Activated CD8-positive, alpha-beta memory T cell treated with anti-CD3 and anti-CD28 coated beads for 24 hours (primary cell): ENCODE measurements at regions not wholly inside any gene's neighbourhood (a gene's known extent, or its start where the extent isn't known, plus 50 kb on each side); places are given as distances from the start of the nearest gene placed in this dataset.
"Not testable (repeated sequence)": the region's sequence is repeated elsewhere in the genome, so short reads cannot be mapped to it uniquely, and the experiment has no call there.

Source experiments
- DNase-seq: peaks from one replicate; pipeline ENCODE4 v3.0.0-alpha.2; 2020

- no peak for DNase-seq
These were observed 148.0 kb upstream of the SLC6A11 start for GRCh38 chr3:10667901-10668476.

- DNase-seq, result no peak
These were observed 146.5 kb upstream of the SLC6A11 start for GRCh38 chr3:10669490-10670048.

- DNase-seq, result no peak
These were observed 143.6 kb upstream of the SLC6A11 start for GRCh38 chr3:10672422-10672821.

- DNase-seq, result no peak
These were observed 141.4 kb upstream of the SLC6A11 start for GRCh38 chr3:10674578-10674977.

- no peak for DNase-seq
These were observed 139.1 kb upstream of the SLC6A11 start for GRCh38 chr3:10676905-10677304.

- DNase-seq, result no peak
These were observed 137.1 kb upstream of the SLC6A11 start for GRCh38 chr3:10678796-10679376.

- no peak for DNase-seq
These were observed 135.2 kb upstream of the SLC6A11 start for GRCh38 chr3:10680796-10681195.

GRCh38 chr3:10682692-10683091 lies 133.3 kb upstream of the SLC6A11 start:
- no peak for DNase-seq

- no peak for DNase-seq
These were observed 132.9 kb upstream of the SLC6A11 start for GRCh38 chr3:10683106-10683505.

- no peak for DNase-seq
These were observed 127.9 kb upstream of the SLC6A11 start for GRCh38 chr3:10688126-10688525.

- no peak for DNase-seq
These were observed 127.4 kb upstream of the SLC6A11 start for GRCh38 chr3:10688548-10689172.

- DNase-seq, result no peak
These were observed 123.9 kb upstream of the SLC6A11 start for GRCh38 chr3:10692039-10692622.

- DNase-seq, result no peak
These were observed 122.6 kb upstream of the SLC6A11 start for GRCh38 chr3:10693457-10693856.

GRCh38 chr3:10694179-10694578 lies 121.8 kb upstream of the SLC6A11 start:
- DNase-seq, result no peak

- DNase-seq, result not testable (repeated sequence)
These were observed 120.8 kb upstream of the SLC6A11 start for GRCh38 chr3:10695186-10695585.

- DNase-seq, result no peak
These were observed 120.3 kb upstream of the SLC6A11 start for GRCh38 chr3:10695595-10696285.

GRCh38 chr3:10697918-10698317 lies 118.1 kb upstream of the SLC6A11 start:
- no peak for DNase-seq

GRCh38 chr3:10700821-10701220 lies 115.2 kb upstream of the SLC6A11 start:
- DNase-seq, result no peak

- DNase-seq, result peak; percentile 59
These were observed 112.9 kb upstream of the SLC6A11 start for GRCh38 chr3:10702961-10703740.

GRCh38 chr3:10703875-10704274 lies 112.2 kb upstream of the SLC6A11 start:
- no peak for DNase-seq

- DNase-seq, result no peak
These were observed 109.8 kb upstream of the SLC6A11 start for GRCh38 chr3:10706156-10706739.
